Ovary (tissue), 7 donors: ENCODE measurements at regions not wholly inside any gene's neighbourhood (a gene's known extent, or its start where the extent isn't known, plus 50 kb on each side); places are given as distances from the start of the nearest gene placed in this dataset.

Source experiments
- DNase-seq, 5 donors: peaks; one replicate each; pipeline ENCODE4 v3.0.0-alpha.2; 2019 to 2020
- H3K27ac ChIP-seq, 2 donors: fragments of 200-600 bp; one replicate each; pipeline versions ENCODE4 v1.5.1 to v1.8.0; 2019 to 2022
- H3K27me3 ChIP-seq: fragments of 200-600 bp; one replicate; pipeline ENCODE4 v1.8.0; 2022
- H3K36me3 ChIP-seq: fragments of 200-600 bp; sonication (generic); one replicate; pipeline ENCODE4 v1.5.1; 2019
- H3K4me1 ChIP-seq: one replicate; pipeline ENCODE4 v1.8.1; 2013; ENCODE audit warnings: mild to moderate bottlenecking, moderate library complexity; ENCODE audit not compliant: insufficient read depth
- H3K4me3 ChIP-seq: fragments of 200-600 bp; sonication (generic); one replicate; pipeline ENCODE4 v1.5.1; 2017
- H3K9me3 ChIP-seq, 2 donors: fragments of 200-600 bp in 1 of 2; sonication (generic) in 1 of 2; one replicate each; pipeline versions ENCODE4 v1.5.1 to v1.8.1; 2013 to 2019; ENCODE audit warnings: mild to moderate bottlenecking in 1 of 2, moderate library complexity in 1 of 2
- CTCF ChIP-seq, 3 donors: fragments of 450-650 bp in 2 of 3; fragments of 200-600 bp in 1 of 3; IDR thresholded peaks; one replicate each; pipeline versions ENCODE4 v1.5.1 to v1.8.0; 2016 to 2022; ENCODE audit warnings: antibody characterized with exemption in 3 of 3, mild to moderate bottlenecking in 1 of 3
- EP300 ChIP-seq: sonication (generic); formaldehyde crosslinking; IDR thresholded peaks from one replicate; pipeline ENCODE4 v1.6.1; 2017; ENCODE audit warnings: antibody characterized with exemption
- POLR2A ChIP-seq: fragments of 450-650 bp; IDR thresholded peaks from one replicate; pipeline ENCODE4 v1.6.1; 2017; ENCODE audit warnings: antibody characterized with exemption, mild to moderate bottlenecking, moderate library complexity
- WGBS, 3 donors: extraction: QIAGEN DNeasy Blood & Tissue Kit in 1 of 3; methylation state at CpG; one replicate each; pipeline versions ENCODE4 v1.1.5 to v1.1.7; 2013 to 2017; 5-methylcytosine and 5-hydroxymethylcytosine counted together
- intact Hi-C, 4 donors: fragments of 100-400 bp; cut with DNase I; formaldehyde crosslinking; loops; one replicate each; pipeline versions ENCODE4 v1.11.0 to v1.15.1; 2022 to 2023
- donor health status: DM: no; HTN: no; CAD: no; lungs with moderate emphysema.
- donor health status: DM: no; HTN: no; CAD: no.
- donor health status: Bipolar disorder and iron deficiency.
- donor health status: DM: no; HTN: no; CAD: no.
- donor health status: DM: yes; HTN: yes; CAD: no.

- no peak for TF ChIP-seq POLR2A
- no peak for TF ChIP-seq EP300
- TF ChIP-seq CTCF (IDR thresholded peaks at IDR 0.05), result no peak
- intact Hi-C loops, result no loop called here
- DNase-seq, result no peak
- no peak overlapping the region for H3K4me3 ChIP-seq
- whole genome bisulfite sequencing, 3 donors, result 81 to 91% (median 90%) methylated on average over 3 of the region's 3 CpGs
- H3K27me3 ChIP-seq, result no peaks in the 10 kb centered on the region
- H3K9me3 ChIP-seq, result no peaks in the 10 kb centered on the region
- no peaks in the 10 kb centered on the region for H3K36me3 ChIP-seq
- H3K27ac ChIP-seq, result no peak overlapping the region
- H3K4me1 ChIP-seq, result no peaks in the 10 kb centered on the region
These were observed 1110.0 kb upstream of the EEF2KMT start for GRCh38 chr16:6207580-6207979.

GRCh38 chr16:6207124-6207523, 1109.5 kb upstream of the EEF2KMT start:
- TF ChIP-seq POLR2A, result no peak
- TF ChIP-seq CTCF (IDR thresholded peaks at IDR 0.05), result no peak
- TF ChIP-seq EP300, result no peak
- Histone ChIP-seq H3K36me3 (no peaks in the 10 kb centered on the region), H3K27ac (no peak overlapping the region), H3K4me1 (no peaks in the 10 kb centered on the region), H3K27me3 (no peaks in the 10 kb centered on the region), H3K4me3 (no peak overlapping the region), H3K9me3 (no peaks in the 10 kb centered on the region)
- intact Hi-C loops, result no loop called here
- DNase-seq, result no peak
- 16 to 25% (median 16%) methylated on average over 3 of the region's 3 CpGs for WGBS, 3 donors

GRCh38 chr16:6206080-6206479, 1108.5 kb upstream of the EEF2KMT start:
- WGBS, 3 donors, result 51 to 57% (median 54%) methylated on average over 5 of the region's 5 CpGs
- Histone ChIP-seq H3K9me3 (no peaks in the 10 kb centered on the region), H3K27ac (no peak overlapping the region), H3K36me3 (no peaks in the 10 kb centered on the region), H3K27me3 (no peaks in the 10 kb centered on the region), H3K4me1 (no peaks in the 10 kb centered on the region), H3K4me3 (no peak overlapping the region)
- DNase-seq, result no peak
- no peak for TF ChIP-seq EP300
- no peak for TF ChIP-seq POLR2A
- TF ChIP-seq CTCF (IDR thresholded peaks at IDR 0.05), result no peak
- intact Hi-C loops, result no loop called here

GRCh38 chr16:6204945-6205344, 1107.3 kb upstream of the EEF2KMT start:
- intact Hi-C loops, result no loop called here
- 75 to 87% (median 76%) methylated on average over 2 of the region's 2 CpGs for WGBS, 3 donors
- Histone ChIP-seq H3K27ac (no peak overlapping the region), H3K27me3 (no peaks in the 10 kb centered on the region), H3K4me3 (no peak overlapping the region), H3K9me3 (no peaks in the 10 kb centered on the region), H3K4me1 (no peaks in the 10 kb centered on the region), H3K36me3 (no peaks in the 10 kb centered on the region)
- no peak for DNase-seq
- TF ChIP-seq POLR2A, result no peak
- TF ChIP-seq EP300, result no peak
- TF ChIP-seq CTCF (IDR thresholded peaks at IDR 0.05), result no peak

GRCh38 chr16:6200861-6201260, 1103.3 kb upstream of the EEF2KMT start:
- no peaks in the 10 kb centered on the region for H3K36me3 ChIP-seq
- no peaks in the 10 kb centered on the region for H3K9me3 ChIP-seq
- TF ChIP-seq CTCF (IDR thresholded peaks at IDR 0.05), result no peak
- H3K27me3 ChIP-seq, result no peaks in the 10 kb centered on the region
- H3K4me3 ChIP-seq, result no peak overlapping the region
- 80 to 85% (median 83%) methylated on average over 6 of the region's 6 CpGs for WGBS, 3 donors
- DNase-seq, result no peak
- H3K27ac ChIP-seq, result no peak overlapping the region
- no peaks in the 10 kb centered on the region for H3K4me1 ChIP-seq
- intact Hi-C loops, result no loop called here
